MCF 10A (cell line): ENCODE measurements at regions not wholly inside any gene's neighbourhood (a gene's known extent, or its start where the extent isn't known, plus 50 kb on each side); places are given as distances from the start of the nearest gene placed in this dataset.
"Not testable (repeated sequence)": the region's sequence is repeated elsewhere in the genome, so short reads cannot be mapped to it uniquely, and the experiment has no call there.

Experiments used
- BruUV-seq: library from RNA; stranded (reverse); fragments of 400-500 nt; replicated peaks from 2 replicates; lab custom pipeline; 2021; lab: Mats Ljungman, UMichigan
- CTCF ChIA-PET: fragments of 300-600 bp; sonication (Branson Sonifier 250); formaldehyde crosslinking; extraction: SDS; loops from one replicate; lab custom pipeline; 2021; ENCODE audit warnings: antibody characterized with exemption, inconsistent platforms; lab: Yijun Ruan, JAX
- POLR2A ChIA-PET: fragments of 300-600, 350-650 bp; sonication (Branson Sonifier 250); formaldehyde crosslinking; extraction: SDS; loops from one replicate; lab custom pipeline; 2020; ENCODE audit warnings: antibody characterized with exemption, inconsistent platforms; lab: Yijun Ruan, JAX
- DNase-seq: peaks from one replicate; pipeline ENCODE4 v3.0.0-alpha.2; 2018; ENCODE audit not compliant: unreplicated experiment
- H3K27ac Mint-ChIP-seq: one replicate; pipeline ENCODE4 v1.8.0; 2022; ENCODE audit warnings: mild to moderate bottlenecking, low read depth, mixed read lengths; ENCODE audit not compliant: unreplicated experiment
- H3K27me3 Mint-ChIP-seq: one replicate; pipeline ENCODE4 v1.8.0; 2022; ENCODE audit warnings: mixed read lengths; ENCODE audit not compliant: insufficient read depth, unreplicated experiment
- H3K36me3 Mint-ChIP-seq: one replicate; pipeline ENCODE4 v1.8.0; 2022; ENCODE audit warnings: mild to moderate bottlenecking, moderate library complexity, mixed read lengths; ENCODE audit not compliant: insufficient read depth, unreplicated experiment
- H3K4me1 Mint-ChIP-seq: one replicate; pipeline ENCODE4 v1.8.0; 2022; ENCODE audit warnings: mixed read lengths; ENCODE audit not compliant: insufficient read depth, unreplicated experiment
- H3K4me3 Mint-ChIP-seq: one replicate; pipeline ENCODE4 v1.8.0; 2022; ENCODE audit warnings: mild to moderate bottlenecking, moderate library complexity, mixed read lengths; ENCODE audit not compliant: unreplicated experiment
- H3K9me3 Mint-ChIP-seq: one replicate; pipeline ENCODE4 v1.8.0; 2022; ENCODE audit warnings: mixed read lengths; ENCODE audit not compliant: unreplicated experiment
- intact Hi-C: fragments of 100-400 bp; cut with micrococcal nuclease; formaldehyde crosslinking; loops from 2 replicates; pipeline ENCODE4 v1.14.1; 2022
- TF ChIP-seq, protein P1 (sequence below): fragments of 200-600 bp; IDR thresholded peaks from one replicate; pipeline ENCODE4 v1.8.0; 2022; ENCODE audit warnings: antibody characterized with exemption, mild to moderate bottlenecking; ENCODE audit not compliant: unreplicated experiment

DNA sequence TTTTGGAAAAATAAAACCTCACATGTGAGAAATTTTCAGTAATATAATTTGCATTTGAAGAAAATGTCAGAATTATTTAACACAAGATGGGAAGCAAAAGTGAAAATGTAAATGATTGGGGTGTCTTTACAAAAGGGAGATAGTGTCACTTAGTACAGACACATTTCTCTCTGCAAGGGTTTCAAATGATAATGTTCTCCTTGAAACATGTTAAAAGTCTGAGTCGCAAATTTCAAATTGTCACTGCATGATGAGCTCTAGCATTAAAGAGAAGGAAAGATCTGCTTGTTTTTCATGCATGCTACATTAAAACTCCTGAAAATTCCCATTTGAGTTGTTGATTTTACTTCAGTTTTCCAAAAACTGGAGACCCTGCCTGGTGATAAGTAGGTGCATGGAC, 122.0 kb upstream of the LDB2 start:
- TF ChIP-seq, protein P1, sequence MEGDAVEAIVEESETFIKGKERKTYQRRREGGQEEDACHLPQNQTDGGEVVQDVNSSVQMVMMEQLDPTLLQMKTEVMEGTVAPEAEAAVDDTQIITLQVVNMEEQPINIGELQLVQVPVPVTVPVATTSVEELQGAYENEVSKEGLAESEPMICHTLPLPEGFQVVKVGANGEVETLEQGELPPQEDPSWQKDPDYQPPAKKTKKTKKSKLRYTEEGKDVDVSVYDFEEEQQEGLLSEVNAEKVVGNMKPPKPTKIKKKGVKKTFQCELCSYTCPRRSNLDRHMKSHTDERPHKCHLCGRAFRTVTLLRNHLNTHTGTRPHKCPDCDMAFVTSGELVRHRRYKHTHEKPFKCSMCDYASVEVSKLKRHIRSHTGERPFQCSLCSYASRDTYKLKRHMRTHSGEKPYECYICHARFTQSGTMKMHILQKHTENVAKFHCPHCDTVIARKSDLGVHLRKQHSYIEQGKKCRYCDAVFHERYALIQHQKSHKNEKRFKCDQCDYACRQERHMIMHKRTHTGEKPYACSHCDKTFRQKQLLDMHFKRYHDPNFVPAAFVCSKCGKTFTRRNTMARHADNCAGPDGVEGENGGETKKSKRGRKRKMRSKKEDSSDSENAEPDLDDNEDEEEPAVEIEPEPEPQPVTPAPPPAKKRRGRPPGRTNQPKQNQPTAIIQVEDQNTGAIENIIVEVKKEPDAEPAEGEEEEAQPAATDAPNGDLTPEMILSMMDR: no peak
- H3K27me3 Mint-ChIP-seq: peaks cover 18% of the 10 kb centered on the region
- H3K36me3 Mint-ChIP-seq: no peaks in the 10 kb centered on the region
- no peaks in the 10 kb centered on the region for H3K4me1 Mint-ChIP-seq
- POLR2A ChIA-PET: no interaction called here
- CTCF ChIA-PET: no interaction called here
- no peak overlapping the region for H3K4me3 Mint-ChIP-seq
- intact Hi-C loops: no loop called here
- no peak overlapping the region for H3K27ac Mint-ChIP-seq
- DNase-seq: no peak
- BruUV-seq: no TSS peak
- no peaks in the 10 kb centered on the region for H3K9me3 Mint-ChIP-seq

DNA sequence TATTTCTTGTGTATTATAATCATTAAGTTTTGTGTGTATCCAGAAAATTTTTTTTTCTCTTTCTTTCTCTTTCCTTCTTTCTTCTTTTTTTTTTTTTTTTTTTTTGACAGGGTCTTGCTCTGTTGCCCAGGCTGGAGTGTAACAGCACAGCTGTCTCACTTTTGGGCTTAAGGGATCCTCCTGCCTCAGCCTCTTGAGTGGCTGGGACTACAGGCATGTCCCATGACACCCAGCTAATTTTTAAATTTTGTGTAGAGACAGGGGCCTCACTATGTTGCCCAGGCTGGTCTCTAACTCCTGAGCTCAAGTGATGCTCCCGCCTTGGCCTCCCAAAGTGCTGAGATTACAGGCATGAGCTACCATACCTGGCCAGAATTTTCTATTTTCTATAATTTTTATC, 120.2 kb upstream of the LDB2 start:
- H3K27ac Mint-ChIP-seq, H3K9me3 Mint-ChIP-seq, DNase-seq, intact Hi-C loops, BruUV-seq, H3K4me1 Mint-ChIP-seq, CTCF ChIA-PET, H3K36me3 Mint-ChIP-seq, H3K4me3 Mint-ChIP-seq: not testable (repeated sequence)
- peaks cover 18% of the 10 kb centered on the region for H3K27me3 Mint-ChIP-seq
- POLR2A ChIA-PET: interaction anchor here (0.6 kb wide), 1 partner anchor 213 kb away, joined by 3 read pairs; no protein-coding TSS in a partner anchor

DNA sequence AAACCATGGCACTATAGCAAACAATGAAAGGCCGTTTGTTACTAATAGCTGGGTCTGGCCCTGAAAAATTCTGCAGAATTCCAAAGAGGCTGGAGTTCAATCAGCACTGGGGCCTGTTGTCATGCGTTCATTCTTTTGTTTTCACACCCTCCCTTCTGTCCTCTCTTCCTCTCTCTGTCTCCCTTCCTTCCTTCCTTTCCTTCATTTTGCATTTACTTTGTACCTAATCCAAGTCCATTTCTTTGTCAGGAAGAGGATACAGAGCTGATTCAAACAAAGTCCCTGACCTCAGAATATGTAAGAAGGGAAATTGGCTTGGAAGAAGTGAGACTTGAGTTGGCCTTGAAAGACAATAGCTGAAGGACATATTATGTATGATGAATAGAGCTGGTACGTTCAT, 119.6 kb upstream of the LDB2 start:
- H3K27ac Mint-ChIP-seq: no peak overlapping the region
- intact Hi-C loops: no loop called here
- no peaks in the 10 kb centered on the region for H3K4me1 Mint-ChIP-seq
- H3K4me3 Mint-ChIP-seq: no peak overlapping the region
- POLR2A ChIA-PET: interaction anchor here (0.6 to 0.7 kb wide), 2 partner anchors 150 to 213 kb away, joined by 3 to 4 read pairs; no protein-coding TSS in a partner anchor
- TF ChIP-seq, protein P1: no peak
- DNase-seq: no peak
- no peaks in the 10 kb centered on the region for H3K36me3 Mint-ChIP-seq
- H3K27me3 Mint-ChIP-seq: peaks cover 18% of the 10 kb centered on the region
- BruUV-seq: no TSS peak
- H3K9me3 Mint-ChIP-seq: no peaks in the 10 kb centered on the region
- CTCF ChIA-PET: interaction anchor here (0.5 kb wide), 1 partner anchor 50 kb away, joined by 4 read pairs; no protein-coding TSS in a partner anchor

DNA sequence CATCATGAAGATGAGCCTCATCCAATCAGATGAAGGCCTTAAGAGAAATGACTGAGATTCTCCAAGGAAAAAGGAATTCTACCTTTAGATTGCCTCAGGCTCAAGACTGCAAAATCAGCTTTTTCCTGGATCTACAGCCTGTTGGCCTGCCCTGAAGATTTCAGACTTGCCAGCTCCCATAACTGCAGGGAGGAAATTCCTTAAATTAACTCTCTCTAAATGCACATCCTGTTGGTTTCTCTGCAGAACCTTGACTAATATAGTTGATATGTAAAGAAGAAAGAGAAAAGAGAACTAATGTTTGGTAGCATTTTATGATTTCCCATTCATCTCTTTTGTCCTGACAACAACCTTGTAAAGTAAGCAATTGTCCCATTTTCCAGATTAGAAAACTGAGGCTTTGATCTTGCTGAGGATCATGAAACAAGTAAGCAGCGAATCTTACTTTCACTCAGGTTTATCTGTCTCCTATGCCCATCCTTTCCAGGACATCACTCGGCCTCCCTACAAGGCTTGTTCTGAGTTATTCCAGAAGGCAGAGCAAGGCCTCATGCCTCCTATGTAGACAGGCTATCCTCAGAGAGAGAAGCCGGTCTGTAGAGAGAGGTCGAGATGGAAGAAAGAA, 115.0 kb upstream of the LDB2 start:
- ChIA-PET POLR2A (interaction anchor here (1.4 kb wide), 1 partner anchor 37 kb away, joined by 3 read pairs; no protein-coding TSS in a partner anchor), CTCF (interaction anchor here (0.7 kb wide), 1 partner anchor 39 kb away, joined by 3 read pairs; no protein-coding TSS in a partner anchor)
- intact Hi-C loops: no loop called here
- no peaks in the 10 kb centered on the region for H3K27me3 Mint-ChIP-seq
- BruUV-seq: no TSS peak
- H3K9me3 Mint-ChIP-seq: no peaks in the 10 kb centered on the region
- TF ChIP-seq, protein P1: no peak
- no peak overlapping the region for H3K4me3 Mint-ChIP-seq
- H3K4me1 Mint-ChIP-seq: no peaks in the 10 kb centered on the region
- H3K36me3 Mint-ChIP-seq: no peaks in the 10 kb centered on the region
- no peak overlapping the region for H3K27ac Mint-ChIP-seq
- no peak for DNase-seq
